ENCODE measurements at regions not wholly inside any gene's neighbourhood (a gene's known extent, or its start where the extent isn't known, plus 50 kb on each side); places are given as distances from the start of the nearest gene placed in this dataset.

- TF ChIP-seq USF2 (IDR thresholded peaks at IDR 0.05; ENCODE audit: low read length) (no peak), JUN (IDR thresholded peaks at IDR 0.05; ENCODE audit: low read depth, low read length) (no peak), RNF2 (IDR thresholded peaks at IDR 0.05; ENCODE audit: borderline replicate concordance, low read depth, low read length, missing control alignments, poor library complexity, severe bottlenecking) (no peak), PHF8 (conservative IDR thresholded peaks at IDR 0.05; ENCODE audit: low read depth, low read length) (no peak), SP1 (IDR thresholded peaks at IDR 0.05; ENCODE audit: low read depth, low read length) (no peak), KDM1A (IDR thresholded peaks at IDR 0.05; ENCODE audit: borderline replicate concordance, low read length) (no peak)
Measured at GRCh38 chr9:14512942-14513341, 180.3 kb downstream of the ZDHHC21 start (continued).
